Astrocyte of the cerebellum (primary cell): ENCODE measurements at regions not wholly inside any gene's neighbourhood (a gene's known extent, or its start where the extent isn't known, plus 50 kb on each side); places are given as distances from the start of the nearest gene placed in this dataset.

Experiments used
- DNase-seq: peaks from one replicate; pipeline ENCODE4 v3.0.0-alpha.2; 2011; ENCODE audit warnings: low read depth
- H3K4me3 ChIP-seq: 2 replicates; pipeline ENCODE4 v1.5.1; 2011; ENCODE audit warnings: mild to moderate bottlenecking, low read depth, low read length, moderate library complexity
- CTCF ChIP-seq: IDR thresholded peaks from 2 replicates; pipeline ENCODE4 v1.5.1; 2012; ENCODE audit warnings: low read length, low read depth, moderate library complexity, mild to moderate bottlenecking; ENCODE audit errors: missing control alignments
- in situ Hi-C: cut with HindIII; loops from 2 replicates; pipeline ENCODE4 v1.10.0; 2017; ENCODE audit warnings: low sequenced_read_pairs

GRCh38 chr5:26791433-26791832, 247.0 kb downstream of the CDH9 start:
- no peak for TF ChIP-seq CTCF
- no peak overlapping the region for H3K4me3 ChIP-seq
- in situ Hi-C loops, result no loop called here
- no peak for DNase-seq

- in situ Hi-C loops, result no loop called here
- H3K4me3 ChIP-seq, result no peak overlapping the region
Measured at GRCh38 chr5:26791021-26791420, 247.4 kb downstream of the CDH9 start.

GRCh38 chr5:26763215-26763614, 275.2 kb downstream of the CDH9 start:
- H3K4me3 ChIP-seq, result no peak overlapping the region
- in situ Hi-C loops, result no loop called here
- no peak for DNase-seq
- TF ChIP-seq CTCF, result no peak

More at GRCh38 chr5:26791021-26791420, 247.4 kb downstream of the CDH9 start:
- no peak for TF ChIP-seq CTCF
- no peak for DNase-seq

- DNase-seq, result no peak
- TF ChIP-seq CTCF, result no peak
- in situ Hi-C loops, result no loop called here
- H3K4me3 ChIP-seq, result no peak overlapping the region
Measured at GRCh38 chr5:26761446-26761845, 276.9 kb downstream of the CDH9 start.

GRCh38 chr5:26761045-26761444, 277.3 kb downstream of the CDH9 start:
- no peak for TF ChIP-seq CTCF
- in situ Hi-C loops, result no loop called here
- no peak for DNase-seq
- no peak overlapping the region for H3K4me3 ChIP-seq

GRCh38 chr5:26757941-26758340, 280.4 kb downstream of the CDH9 start:
- in situ Hi-C loops, result no loop called here
- no peak for TF ChIP-seq CTCF
- H3K4me3 ChIP-seq, result no peak overlapping the region
- DNase-seq, result no peak

- in situ Hi-C loops, result no loop called here
- no peak overlapping the region for H3K4me3 ChIP-seq
- TF ChIP-seq CTCF, result no peak
- DNase-seq, result no peak
Measured at GRCh38 chr5:26749829-26750228, 288.6 kb downstream of the CDH9 start.
